ENCODE measurements at regions not wholly inside any gene's neighbourhood (a gene's known extent, or its start where the extent isn't known, plus 50 kb on each side); places are given as distances from the start of the nearest gene placed in this dataset.
"Not testable (repeated sequence)": the region's sequence is repeated elsewhere in the genome, so short reads cannot be mapped to it uniquely, and the experiment has no call there.

DNA sequence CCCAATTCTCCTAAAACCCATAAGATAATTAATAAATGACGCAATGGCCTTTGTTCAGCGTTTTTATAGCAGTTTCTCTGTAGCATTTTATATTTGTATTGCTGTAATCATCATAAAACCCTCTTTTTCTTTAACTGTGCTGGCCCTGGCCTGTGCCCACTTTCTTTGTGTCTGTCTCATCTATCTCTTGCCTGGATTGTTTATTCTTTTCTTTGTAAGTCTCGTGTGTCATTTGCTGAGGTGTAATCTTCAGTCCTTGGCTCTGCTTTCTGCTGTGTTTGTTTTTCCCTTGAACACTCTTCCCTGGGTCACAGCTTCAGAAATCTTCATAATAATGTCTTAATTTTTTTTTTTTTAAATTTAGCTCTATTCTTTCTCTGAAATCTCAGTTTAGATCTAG, 525.8 kb upstream of the LINC00305 start:
- DNase-seq: no peak
- intact Hi-C loops (cut with micrococcal nuclease): no loop called here
- ChIA-PET POLR2A (no interaction called here), CTCF (no interaction called here)
- TF ChIP-seq, protein P1, sequence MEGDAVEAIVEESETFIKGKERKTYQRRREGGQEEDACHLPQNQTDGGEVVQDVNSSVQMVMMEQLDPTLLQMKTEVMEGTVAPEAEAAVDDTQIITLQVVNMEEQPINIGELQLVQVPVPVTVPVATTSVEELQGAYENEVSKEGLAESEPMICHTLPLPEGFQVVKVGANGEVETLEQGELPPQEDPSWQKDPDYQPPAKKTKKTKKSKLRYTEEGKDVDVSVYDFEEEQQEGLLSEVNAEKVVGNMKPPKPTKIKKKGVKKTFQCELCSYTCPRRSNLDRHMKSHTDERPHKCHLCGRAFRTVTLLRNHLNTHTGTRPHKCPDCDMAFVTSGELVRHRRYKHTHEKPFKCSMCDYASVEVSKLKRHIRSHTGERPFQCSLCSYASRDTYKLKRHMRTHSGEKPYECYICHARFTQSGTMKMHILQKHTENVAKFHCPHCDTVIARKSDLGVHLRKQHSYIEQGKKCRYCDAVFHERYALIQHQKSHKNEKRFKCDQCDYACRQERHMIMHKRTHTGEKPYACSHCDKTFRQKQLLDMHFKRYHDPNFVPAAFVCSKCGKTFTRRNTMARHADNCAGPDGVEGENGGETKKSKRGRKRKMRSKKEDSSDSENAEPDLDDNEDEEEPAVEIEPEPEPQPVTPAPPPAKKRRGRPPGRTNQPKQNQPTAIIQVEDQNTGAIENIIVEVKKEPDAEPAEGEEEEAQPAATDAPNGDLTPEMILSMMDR (IDR thresholded peaks at IDR 0.05): no peak
- Mint-ChIP-seq H3K4me3 (no peak overlapping the region), H3K27ac (no peak overlapping the region), H3K9me3 (peaks cover 2% of the 10 kb centered on the region), H3K4me1 (peaks cover 15% of the 10 kb centered on the region), H3K36me3 (ENCODE audit: low read depth) (no peaks in the 10 kb centered on the region), H3K27me3 (no peaks in the 10 kb centered on the region)
- no peak for ATAC-seq (ENCODE audit: low read depth)

DNA sequence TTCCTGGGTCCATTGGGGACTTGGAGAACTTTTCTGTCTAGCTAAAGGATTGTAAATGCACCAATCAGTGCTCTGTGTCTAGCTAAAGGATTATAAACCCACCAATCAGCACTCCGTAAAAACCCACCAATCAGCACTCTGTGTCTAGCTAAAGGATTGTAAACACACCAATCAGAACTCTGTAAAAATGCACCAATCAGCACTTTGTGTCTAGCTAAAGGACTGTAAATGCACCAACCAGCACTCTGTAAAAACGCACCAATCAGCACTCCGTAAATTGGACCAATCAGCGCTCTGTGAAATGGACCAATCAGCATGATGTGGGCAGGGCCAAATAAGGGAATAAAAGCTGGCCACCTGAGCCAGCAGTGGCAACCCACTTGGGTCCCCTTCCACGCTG, 522.4 kb upstream of the LINC00305 start:
- DNase-seq; POLR2A ChIA-PET; H3K4me1 Mint-ChIP-seq; H3K4me3 Mint-ChIP-seq; CTCF ChIA-PET; H3K27me3 Mint-ChIP-seq; H3K36me3 Mint-ChIP-seq (ENCODE audit: low read depth); H3K27ac Mint-ChIP-seq; ATAC-seq (ENCODE audit: low read depth); H3K9me3 Mint-ChIP-seq; intact Hi-C loops (cut with micrococcal nuclease): not testable (repeated sequence)

DNA sequence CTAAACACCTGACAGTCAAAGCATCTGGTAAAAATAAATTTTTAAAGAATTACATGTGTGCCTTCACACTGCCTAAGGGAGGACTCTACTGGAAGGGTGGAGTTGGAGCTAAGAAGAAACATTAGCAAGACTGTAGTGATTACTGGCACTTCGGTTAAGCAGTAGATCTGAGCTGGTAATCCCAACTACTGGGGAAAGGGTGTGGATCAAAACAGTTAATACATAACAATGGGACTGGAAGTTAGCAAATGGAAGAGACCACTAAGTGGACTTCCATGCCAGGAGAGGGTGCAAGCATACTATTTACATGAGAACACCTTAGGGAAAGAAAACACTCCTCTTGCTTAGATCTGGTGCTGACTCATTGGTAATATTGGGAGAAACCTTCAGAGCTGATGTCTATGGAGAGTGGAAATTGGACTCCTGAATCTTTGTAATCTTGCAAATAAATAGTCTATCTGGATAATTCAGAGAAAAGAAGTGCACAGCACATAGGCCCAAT, 519.6 kb upstream of the LINC00305 start:
- TF ChIP-seq, protein P1 (IDR thresholded peaks at IDR 0.05): no peak
- ChIA-PET POLR2A (no interaction called here), CTCF (no interaction called here)
- no peaks in the 10 kb centered on the region for H3K36me3 Mint-ChIP-seq (ENCODE audit: low read depth)
- ATAC-seq (ENCODE audit: low read depth) (no peak), DNase-seq (no peak)
- no peak overlapping the region for H3K27ac Mint-ChIP-seq
- intact Hi-C loops (cut with micrococcal nuclease): no loop called here
- H3K4me3 Mint-ChIP-seq: no peak overlapping the region
- H3K9me3 Mint-ChIP-seq: peaks cover 2% of the 10 kb centered on the region
- no peaks in the 10 kb centered on the region for H3K27me3 Mint-ChIP-seq
- no peaks in the 10 kb centered on the region for H3K4me1 Mint-ChIP-seq

DNA sequence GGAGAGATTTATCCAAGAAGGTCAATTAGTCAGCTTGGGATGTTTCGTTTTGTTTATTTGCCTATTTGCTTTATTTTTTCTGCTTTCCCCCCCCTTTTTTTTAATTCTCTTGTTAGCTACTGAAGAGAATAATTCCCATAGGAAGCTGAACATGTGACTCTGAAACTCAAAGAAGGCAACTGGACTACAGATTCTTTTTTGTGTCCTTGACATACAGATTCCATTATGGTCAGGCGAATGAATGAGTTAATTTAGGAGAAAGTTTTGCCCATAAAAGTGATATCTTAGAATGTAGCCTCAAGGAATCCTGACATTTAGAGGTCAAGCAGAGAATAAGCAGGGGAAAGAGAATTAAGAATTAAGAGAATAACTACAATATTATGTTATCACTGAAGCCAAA, 514.2 kb upstream of the LINC00305 start:
- ATAC-seq (ENCODE audit: low read depth) (no peak), DNase-seq (no peak)
- TF ChIP-seq, protein P1 (IDR thresholded peaks at IDR 0.05): no peak
- POLR2A ChIA-PET: no interaction called here
- intact Hi-C loops (cut with micrococcal nuclease): no loop called here
- CTCF ChIA-PET: no interaction called here
- Mint-ChIP-seq H3K27ac (no peak overlapping the region), H3K9me3 (no peaks in the 10 kb centered on the region), H3K4me1 (peaks cover 6% of the 10 kb centered on the region), H3K4me3 (no peak overlapping the region), H3K36me3 (ENCODE audit: low read depth) (no peaks in the 10 kb centered on the region), H3K27me3 (no peaks in the 10 kb centered on the region)

DNA sequence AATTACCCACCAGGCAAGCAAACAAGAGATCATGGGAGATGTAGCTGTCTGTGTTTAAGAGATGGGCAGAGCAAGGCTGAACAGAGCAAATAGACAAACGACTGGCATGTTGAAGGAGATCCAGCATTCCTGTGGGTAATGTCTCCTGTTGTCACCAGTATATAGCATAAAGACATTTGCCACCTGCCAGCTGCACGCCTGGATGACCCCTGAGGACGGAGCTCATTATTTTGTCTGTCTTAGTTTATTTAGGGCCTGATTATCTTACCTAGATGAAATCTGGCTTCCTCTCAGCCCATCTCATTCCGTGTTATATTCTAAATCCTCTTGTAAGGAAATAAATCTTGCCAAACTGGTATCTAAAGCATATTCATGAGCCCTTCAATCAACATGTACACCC, 510.3 kb upstream of the LINC00305 start:
- Mint-ChIP-seq H3K36me3 (ENCODE audit: low read depth) (no peaks in the 10 kb centered on the region), H3K27me3 (no peaks in the 10 kb centered on the region), H3K9me3 (no peaks in the 10 kb centered on the region), H3K4me1 (peaks cover 6% of the 10 kb centered on the region), H3K27ac (no peak overlapping the region), H3K4me3 (no peak overlapping the region)
- DNase-seq: no peak
- intact Hi-C loops (cut with micrococcal nuclease): no loop called here
- ChIA-PET CTCF (no interaction called here), POLR2A (no interaction called here)
- ATAC-seq (ENCODE audit: low read depth): no peak
- TF ChIP-seq, protein P1 (IDR thresholded peaks at IDR 0.05): no peak

DNA sequence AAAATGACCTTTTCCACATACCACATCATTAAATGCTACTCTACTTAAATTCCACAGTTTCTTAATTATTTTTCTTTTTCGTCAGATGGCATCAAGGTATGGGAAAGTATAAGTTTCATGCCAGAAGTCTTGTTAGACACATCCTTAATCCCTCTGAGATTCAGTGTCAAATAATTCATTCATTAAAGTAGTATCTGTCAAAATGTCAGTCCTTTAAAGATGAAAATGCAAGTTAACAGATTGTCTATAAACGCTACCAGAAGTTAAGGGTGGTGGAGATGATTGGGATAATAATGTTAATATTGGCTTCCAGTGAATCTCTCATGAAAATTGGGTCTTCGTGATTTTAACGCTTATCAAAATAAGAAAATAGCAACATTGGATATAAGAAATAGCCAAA, 504.2 kb upstream of the LINC00305 start:
- H3K27me3 Mint-ChIP-seq: no peaks in the 10 kb centered on the region
- ChIA-PET POLR2A (no interaction called here), CTCF (no interaction called here)
- no peak overlapping the region for H3K27ac Mint-ChIP-seq
- ATAC-seq (ENCODE audit: low read depth): no peak
- no peaks in the 10 kb centered on the region for H3K9me3 Mint-ChIP-seq
- no peaks in the 10 kb centered on the region for H3K36me3 Mint-ChIP-seq (ENCODE audit: low read depth)
- intact Hi-C loops (cut with micrococcal nuclease): no loop called here
- no peak for DNase-seq
- TF ChIP-seq, protein P1 (IDR thresholded peaks at IDR 0.05): no peak
- no peaks in the 10 kb centered on the region for H3K4me1 Mint-ChIP-seq
- H3K4me3 Mint-ChIP-seq: no peak overlapping the region
